Lung microvascular endothelial cell (primary cell): ENCODE measurements at regions not wholly inside any gene's neighbourhood (a gene's known extent, or its start where the extent isn't known, plus 50 kb on each side); places are given as distances from the start of the nearest gene placed in this dataset.

Source experiments
- DNase-seq, 2 donors: peaks; one replicate each; pipeline versions ENCODE4 v3.0.0 to v3.0.0-alpha.2; 2010; ENCODE audit warnings: low read depth in 2 of 2

- peak in 1 of 2 donors; percentile 33 for DNase-seq
Observed at GRCh38 chr12:18207266-18207665, 54.1 kb upstream of the PIK3C2G start.

- no peak for DNase-seq
Observed at GRCh38 chr12:18206198-18206597, 55.1 kb upstream of the PIK3C2G start.

- DNase-seq = no peak
Observed at GRCh38 chr12:18204053-18204452, 57.3 kb upstream of the PIK3C2G start.

- DNase-seq = no peak
Observed at GRCh38 chr12:18192119-18192518, 69.2 kb upstream of the PIK3C2G start.

- DNase-seq = no peak
Observed at GRCh38 chr12:18183141-18183540, 78.2 kb upstream of the PIK3C2G start.

GRCh38 chr12:18171571-18171970 lies 81.6 kb upstream of the RERGL start:
- no peak for DNase-seq

GRCh38 chr12:18168016-18168415 lies 78.0 kb upstream of the RERGL start:
- peak in 1 of 2 donors; percentile 3 for DNase-seq

GRCh38 chr12:18165889-18166288 lies 75.9 kb upstream of the RERGL start:
- DNase-seq = no peak

- DNase-seq = peak; percentile 9 to 13
Observed at GRCh38 chr12:18165422-18165871, 75.5 kb upstream of the RERGL start.

- DNase-seq = no peak
Observed at GRCh38 chr12:18160901-18161300, 70.9 kb upstream of the RERGL start.

- DNase-seq = peak; percentile 33 to 55
Observed at GRCh38 chr12:18158774-18159557, 69.0 kb upstream of the RERGL start.

- no peak for DNase-seq
Observed at GRCh38 chr12:18153826-18154225, 63.8 kb upstream of the RERGL start.

- no peak for DNase-seq
Observed at GRCh38 chr12:18151036-18151435, 61.0 kb upstream of the RERGL start.

- DNase-seq = no peak
Observed at GRCh38 chr12:18148961-18149360, 59.0 kb upstream of the RERGL start.

- peak in 1 of 2 donors; percentile 67 for DNase-seq
Observed at GRCh38 chr12:18146363-18146762, 56.4 kb upstream of the RERGL start.

- DNase-seq = peak in 1 of 2 donors; percentile 31
Observed at GRCh38 chr12:18145924-18146323, 55.9 kb upstream of the RERGL start.

- no peak for DNase-seq
Observed at GRCh38 chr12:18141048-18141982, 51.3 kb upstream of the RERGL start.

GRCh38 chr12:18139989-18140596 lies 50.1 kb upstream of the RERGL start:
- DNase-seq = peak; percentile 23 to 59
